D341Med (cell line): ENCODE measurements at regions not wholly inside any gene's neighbourhood (a gene's known extent, or its start where the extent isn't known, plus 50 kb on each side); places are given as distances from the start of the nearest gene placed in this dataset.

Source experiments
- DNase-seq: peaks from one replicate; pipeline ENCODE4 v3.0.0; 2012; ENCODE audit warnings: low spot score

DNA sequence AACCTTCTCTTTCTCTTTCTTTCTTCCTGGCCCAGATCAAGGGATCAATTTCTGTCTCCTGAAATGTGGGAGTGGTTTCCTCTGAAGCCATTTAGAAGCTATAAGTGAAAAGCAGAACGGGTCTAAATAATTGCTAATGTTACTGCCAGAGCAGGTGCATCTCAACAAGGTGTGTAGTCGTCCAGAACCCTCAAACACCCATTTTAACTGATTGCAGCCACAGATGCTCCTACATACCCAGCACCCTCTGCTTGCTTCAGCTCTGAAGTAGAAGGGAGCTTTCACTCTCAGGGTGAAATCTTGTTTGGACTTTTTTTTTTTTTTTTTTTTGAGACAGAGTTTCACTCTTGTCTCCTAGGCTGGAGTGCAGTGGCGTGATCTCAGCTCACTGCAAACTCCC lies 592.1 kb upstream of the ARID1B start:
- no peak for DNase-seq

DNA sequence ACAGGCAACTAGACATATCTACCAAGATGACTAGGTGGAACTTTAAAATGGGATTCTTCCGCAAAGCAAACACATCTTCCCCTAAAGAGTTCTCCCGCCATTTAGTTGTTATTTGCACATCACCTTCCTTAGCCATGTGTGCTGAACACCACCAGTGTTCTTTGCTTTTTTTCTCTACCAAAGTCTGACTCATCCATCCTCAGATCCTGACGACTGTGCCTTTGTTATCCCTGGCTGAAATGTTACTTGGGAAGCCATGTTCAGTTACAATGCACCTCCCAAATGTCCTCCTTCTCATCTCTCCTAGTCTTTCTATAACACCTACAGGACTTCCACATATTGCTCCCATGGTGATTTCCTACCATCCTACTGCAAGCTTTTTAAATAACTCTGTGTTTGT lies 593.5 kb upstream of the ARID1B start:
- DNase-seq: no peak

DNA sequence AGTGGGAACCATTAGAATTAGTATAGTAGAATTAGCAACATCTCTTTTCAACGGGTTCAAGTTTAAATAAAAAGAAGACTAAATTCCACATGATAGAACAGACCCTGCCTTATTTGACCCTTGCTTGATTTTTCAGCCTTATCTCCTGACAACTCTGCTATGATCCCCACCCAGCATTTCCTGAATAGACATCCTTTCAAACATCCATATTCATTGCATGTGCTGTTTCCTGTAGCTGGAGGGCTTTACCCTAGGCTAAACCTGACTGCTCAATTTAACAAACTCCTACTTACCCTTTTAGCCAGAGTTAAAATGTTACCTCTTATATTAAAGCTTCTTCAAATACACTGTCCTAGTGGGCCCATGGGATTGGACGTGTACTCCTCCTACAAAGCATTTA lies 594.8 kb upstream of the ARID1B start:
- no peak for DNase-seq

DNA sequence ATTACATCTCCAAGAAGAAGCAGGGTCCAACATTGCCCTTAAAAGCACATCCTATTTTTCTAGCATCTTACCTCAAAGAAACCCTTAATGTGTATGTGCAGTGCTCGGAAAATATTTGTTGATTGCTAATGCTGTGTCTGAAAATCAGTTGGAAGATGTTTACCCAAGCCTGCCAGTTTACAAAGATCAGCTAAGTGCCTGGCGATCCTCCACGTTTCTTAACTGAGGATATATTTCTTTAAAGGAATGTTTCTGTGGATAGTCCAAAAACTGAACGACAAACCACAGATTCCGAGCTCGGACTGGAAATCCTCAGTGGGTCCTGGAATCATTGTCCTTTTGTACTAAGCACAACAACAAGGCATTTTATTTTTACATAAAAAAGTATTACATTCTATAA lies 595.7 kb upstream of the ARID1B start:
- DNase-seq: no peak

DNA sequence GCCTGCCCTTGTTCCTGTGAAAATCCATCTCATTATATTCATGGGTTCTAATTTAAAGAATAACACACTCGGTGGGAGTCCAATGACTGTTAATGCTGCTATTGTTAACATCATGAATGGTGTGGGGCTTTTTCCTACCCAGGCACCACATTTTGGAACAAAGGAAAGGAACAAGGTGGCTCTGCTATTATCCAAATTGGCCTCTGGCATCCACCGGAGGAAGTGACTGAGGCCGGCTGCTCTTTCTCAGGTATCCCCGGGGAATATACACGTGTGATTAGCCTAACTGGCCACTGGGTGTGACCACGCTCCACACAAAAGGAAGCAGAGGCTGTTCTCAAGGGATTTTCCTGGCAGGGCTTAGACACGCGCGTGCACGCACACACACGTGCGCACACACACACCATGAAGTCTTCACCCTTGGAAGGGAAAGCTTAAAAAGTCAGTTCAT lies 601.2 kb upstream of the ARID1B start:
- peak; percentile 46 for DNase-seq

DNA sequence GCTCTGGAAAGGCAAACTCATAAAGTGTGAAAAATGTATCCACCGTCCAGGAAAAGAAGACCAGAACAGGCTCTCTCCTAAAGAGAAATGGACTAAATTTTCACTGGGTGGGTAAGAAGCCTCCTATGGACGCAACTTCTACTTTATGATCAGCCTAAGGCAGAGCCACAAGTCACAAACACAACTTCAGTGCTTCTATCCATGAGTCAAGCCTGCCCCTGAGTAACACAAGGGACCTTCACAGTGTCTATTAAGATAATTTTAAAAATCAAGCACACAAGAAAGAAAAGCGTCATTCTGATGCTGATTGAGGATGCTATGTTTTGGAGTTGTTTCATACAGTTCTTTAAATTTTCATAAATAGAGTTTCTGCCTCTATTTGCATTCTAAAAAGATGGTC lies 601.7 kb upstream of the ARID1B start:
- no peak for DNase-seq

DNA sequence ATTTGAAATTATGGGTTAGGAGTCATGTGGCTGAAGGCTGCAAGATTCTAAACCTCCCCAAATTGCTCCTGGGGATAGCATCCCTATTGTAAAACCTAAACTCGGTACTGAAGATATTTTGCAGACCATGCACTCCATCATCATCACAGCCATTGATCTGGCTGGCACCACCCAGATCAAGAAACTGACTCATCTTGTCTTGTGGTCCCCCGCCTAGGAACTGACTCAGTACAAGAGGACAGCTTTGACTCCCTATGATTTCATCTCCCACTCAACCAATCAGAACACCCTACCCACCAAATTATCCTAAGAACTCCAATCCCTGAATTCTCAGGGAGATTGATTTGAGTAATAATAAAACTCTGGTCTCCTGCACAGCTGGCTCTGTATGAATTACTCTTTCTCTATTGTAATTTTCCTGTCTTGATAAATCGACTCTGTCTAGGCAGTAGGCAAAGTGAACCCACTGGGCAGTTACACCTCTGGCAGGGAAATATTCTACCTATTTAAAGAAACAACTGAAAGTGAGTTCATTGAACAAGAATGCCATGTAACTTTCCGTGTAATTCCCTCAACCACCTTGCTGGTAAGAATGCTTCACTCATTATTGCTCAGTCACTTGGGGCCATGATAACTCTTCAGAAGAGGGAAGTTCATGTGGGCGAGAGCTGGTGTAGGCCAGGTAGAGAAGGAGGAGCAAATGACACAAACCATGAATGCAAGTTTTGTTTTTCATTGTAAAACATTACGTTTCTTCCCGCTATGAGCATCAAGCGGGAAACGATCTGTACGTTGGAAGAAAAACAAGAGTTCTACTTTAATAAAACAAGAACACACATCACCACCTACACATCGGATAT lies 602.9 kb upstream of the ARID1B start:
- no peak for DNase-seq

DNA sequence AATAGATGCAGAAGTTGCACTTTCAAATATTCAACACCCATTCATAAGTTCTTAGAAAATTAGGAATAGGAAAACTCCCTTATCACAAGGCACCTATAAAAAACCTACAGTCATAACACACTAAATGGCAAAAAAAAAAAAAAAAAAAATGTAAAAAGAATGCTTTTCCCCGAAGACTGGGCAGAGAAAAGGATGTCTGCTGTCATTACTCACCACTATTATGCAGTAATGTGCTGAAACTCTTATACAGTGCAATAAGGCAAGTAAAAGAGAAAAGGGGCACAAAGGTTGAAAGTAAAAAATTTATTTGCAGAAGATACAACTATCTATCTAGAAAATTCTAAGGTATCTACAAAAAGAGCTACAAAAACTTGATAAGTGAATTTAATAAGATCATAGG lies 607.8 kb upstream of the ARID1B start:
- no peak for DNase-seq

DNA sequence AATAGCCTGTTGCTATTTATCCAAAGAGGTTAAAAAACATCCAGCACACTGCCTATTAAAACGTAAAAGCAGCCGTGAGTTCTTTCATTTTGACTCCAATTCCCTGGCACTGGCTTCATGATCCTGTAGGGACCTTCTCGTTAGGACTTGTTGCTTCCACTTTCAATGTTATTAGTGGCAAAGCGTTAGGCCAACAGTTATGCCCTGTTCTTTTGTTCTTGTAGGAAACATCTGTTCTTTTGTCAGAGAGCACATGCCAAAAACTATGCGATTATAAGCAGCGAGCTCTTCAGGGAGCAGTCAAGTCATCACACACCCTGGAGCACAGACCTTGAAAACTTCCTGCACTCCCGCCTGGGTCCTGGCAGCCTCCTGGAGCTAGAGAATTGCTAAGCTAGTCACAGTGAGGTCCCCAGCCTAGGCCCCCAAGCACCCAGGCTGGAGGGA lies 609.5 kb upstream of the ARID1B start:
- DNase-seq: no peak

DNA sequence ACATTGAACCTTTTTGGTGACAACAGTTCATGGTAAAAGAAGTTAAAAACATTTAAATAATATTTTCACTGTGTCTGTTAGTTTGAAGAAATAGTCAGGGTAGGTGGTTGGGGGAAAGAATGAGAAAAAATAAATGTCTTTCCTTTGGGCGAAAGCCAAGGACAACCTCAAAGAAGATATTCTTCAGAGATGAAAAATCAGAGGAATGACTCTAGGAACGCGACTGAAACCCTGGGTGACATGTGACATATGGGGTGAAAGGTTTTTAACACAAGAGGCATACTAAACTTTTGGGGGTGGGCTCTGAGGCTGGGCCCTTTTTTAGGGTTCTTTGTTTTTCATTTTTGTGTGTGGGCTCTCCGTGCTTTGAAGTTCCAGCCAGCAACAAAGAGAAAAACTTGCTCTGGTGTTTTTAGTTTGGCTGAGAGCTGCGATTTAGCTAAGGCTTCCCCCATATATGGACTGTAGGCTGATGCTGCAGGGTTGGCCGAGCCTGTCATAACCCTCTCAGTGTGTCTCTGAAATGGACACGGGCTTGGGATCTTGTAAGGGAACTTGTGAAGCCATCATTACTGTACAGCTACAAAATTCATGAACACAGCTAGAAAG lies 610.1 kb upstream of the ARID1B start:
- DNase-seq: no peak

DNA sequence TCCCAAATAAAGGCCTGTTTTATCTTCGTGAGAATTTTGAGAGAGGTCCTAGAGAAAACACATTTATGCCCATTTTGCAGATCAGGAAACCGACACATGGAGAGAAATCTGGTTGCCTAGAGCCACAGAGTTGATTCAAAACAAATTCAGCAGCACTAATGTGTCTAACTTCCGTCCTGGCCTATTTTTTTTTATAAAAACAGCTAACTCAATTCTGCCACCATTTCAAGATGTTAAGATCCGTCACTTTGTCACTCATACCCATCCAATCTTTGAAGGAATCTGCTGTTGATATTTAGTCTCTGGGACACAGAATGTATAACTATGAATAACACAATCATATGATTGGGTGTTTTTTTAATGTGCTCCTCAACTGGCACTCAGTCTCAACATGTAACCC lies 611.1 kb upstream of the ARID1B start:
- DNase-seq: no peak

DNA sequence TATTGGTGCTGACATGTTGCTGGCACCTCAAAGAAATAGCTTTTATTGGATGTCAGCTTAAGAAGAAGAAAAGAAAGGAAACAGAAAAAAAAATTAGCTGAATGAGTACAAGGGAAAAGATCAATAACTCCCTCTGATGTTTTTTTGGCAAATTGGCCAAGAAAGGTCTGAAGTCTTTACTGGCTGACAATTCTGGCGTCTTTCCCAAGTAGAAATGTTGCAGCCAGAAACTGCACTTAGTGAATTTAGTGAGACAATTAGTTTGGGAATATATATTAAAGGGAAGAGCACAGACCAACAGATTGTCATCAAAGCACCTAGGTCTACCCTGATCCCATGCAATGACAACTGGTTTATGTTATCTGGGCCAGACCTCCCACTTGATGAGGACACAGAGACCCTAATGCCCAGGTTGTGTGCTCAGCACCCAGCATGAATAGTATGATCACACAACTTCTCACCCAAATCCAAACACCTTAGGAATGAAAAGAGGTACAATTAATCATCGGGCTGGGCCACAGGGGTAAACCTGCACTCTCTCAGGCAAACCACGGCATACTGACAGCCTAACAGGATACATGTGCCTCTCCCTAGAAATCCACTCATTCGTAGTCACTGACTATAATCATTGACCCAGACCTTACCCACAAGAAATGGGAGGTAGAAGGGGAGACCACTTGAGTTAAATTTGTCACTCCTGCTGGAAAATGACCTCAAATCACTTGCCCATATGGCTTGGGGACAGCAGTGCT lies 612.3 kb upstream of the ARID1B start:
- DNase-seq: no peak

DNA sequence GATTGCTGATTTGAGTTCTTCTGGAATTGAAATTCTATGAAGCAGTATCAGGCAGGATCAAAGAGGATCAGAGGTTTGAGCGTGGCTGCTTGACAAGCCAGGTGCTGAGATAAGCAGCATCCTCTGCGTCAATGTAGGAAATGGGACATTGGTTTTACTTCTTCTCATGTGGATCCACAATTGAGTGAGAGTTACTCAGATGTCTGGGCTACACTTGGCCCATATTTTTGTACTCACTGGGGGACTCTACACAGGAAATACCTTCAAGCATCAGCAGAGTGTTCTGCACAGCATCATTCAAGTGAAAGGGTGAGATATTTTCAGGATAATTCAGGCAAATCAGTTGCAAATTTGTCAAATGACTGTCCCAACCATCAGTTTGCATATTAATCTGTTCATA lies 613.9 kb upstream of the ARID1B start:
- no peak for DNase-seq

DNA sequence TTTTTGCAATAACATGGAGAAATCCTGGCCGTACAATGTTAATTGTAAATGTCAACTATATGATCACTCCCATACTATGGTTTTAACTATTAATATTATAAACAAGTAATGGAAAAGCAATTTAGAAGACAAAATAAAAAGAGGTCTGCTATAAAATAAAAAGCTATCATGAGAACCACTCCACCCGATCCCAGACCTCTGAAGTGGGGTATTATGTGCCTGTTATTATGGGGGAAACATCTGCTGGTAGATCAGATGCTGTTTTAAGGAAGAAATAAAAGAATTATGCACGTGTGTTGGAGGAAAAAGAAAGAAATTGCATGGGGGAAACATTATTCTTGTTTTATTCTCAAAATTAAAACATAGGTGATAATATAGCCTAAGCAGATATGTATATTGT lies 615.7 kb upstream of the ARID1B start:
- DNase-seq: no peak

DNA sequence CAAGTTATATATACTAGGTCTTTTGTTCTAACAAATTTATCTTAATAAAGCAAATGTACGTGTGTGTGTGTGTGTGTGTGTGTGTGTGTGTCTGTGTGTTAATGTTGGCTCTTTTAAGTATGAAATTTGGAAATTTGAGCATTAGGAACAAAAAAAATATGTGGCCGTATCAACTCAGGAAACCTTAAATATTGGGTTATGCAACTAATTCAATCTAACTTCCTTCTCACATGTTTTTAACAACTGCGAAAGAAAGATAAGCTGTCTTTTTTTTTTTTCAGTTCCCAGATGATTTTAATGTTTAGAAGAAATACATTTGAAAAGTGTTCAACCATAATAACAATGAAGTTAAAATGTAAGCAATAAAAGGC lies 616.4 kb upstream of the ARID1B start:
- DNase-seq: no peak

DNA sequence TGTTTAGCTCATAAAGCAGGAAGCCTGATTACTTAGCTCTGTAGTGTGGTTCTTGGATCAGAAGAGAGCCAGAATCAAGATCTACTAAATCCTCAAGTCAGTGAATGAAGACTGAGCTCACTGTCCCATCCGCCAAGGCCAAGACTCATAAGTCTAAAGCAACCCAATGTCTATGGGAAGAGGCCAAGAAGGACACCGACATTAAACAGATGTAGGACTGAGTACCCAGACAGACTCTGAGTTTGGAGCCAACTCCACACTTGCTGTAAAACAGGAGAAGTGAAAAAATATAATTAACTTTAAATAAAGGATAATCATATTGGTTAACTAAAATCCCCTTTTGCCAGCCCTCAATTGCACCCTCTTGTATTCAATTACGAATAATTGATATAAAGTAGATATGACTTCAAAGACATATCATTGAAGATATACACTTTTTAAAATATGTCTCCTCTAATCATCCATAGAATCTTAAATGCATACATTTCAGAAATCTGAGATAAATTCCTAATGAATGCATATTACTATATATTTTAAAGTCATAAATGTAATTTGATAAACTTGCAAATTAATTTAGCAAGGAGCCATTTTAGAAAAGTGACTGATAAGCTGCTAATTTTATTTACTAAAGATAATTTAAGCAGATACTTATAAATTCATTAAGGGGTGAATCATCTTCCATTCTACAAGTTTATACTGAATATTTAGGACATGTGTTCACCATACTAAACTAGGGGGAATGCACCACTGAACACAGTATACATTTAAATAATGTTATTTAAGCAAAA lies 617.0 kb upstream of the ARID1B start:
- no peak for DNase-seq

DNA sequence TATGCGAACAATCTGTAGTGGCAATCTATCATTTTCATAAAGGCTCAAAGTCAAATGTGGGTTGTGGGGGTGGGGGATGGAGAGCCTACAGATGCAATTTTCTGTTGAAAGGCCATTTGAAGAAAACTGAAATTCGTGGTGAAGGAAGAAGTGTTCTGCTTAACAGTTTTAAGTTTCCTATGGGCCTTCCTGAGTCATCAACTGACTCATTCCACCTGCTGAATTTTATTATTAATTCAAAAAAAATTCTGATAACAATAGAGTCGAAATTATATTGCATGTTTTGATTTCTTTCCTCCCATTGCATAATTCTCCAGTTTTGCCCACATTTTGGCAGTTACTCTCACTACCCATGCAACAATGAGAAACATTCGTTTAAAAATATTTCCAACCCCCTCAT lies 622.3 kb upstream of the ARID1B start:
- no peak for DNase-seq

DNA sequence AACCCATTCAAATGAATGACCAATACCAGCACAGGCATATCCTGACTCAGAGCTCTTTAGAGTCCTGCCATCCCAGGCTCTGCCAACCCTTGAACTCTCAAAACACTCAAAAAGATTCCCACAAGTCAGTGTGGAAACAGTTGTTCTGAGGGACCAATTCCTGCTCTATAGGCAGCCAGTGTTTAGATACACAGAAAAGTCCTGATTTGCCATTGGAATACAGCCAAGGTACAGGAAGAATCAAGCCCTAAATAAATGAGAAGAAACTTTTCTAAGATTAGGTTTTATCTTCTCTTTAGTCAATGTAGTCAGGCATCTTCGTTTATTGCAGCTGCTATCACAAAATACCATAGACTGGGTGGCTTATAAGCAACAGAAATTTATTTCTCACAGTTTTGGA lies 626.8 kb upstream of the ARID1B start:
- no peak for DNase-seq

DNA sequence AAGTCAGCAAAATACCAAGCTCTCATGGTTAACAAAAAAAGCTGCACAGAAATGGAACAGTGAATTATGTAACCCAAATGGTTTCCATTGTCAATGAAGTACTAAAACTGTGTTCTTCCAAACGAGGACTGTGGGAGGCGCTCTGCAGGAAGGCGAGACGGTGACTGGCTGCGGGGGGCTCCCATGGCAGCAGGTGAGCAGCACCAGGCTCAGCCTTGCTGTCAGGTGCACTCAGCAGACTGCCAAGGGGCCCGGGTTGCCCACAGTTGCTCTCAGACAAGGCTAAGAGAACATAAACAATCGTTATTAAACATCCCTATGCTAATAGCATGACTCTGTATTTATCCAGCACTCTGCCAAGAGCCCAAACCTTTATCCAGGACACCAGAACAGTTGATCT lies 630.3 kb upstream of the ARID1B start:
- DNase-seq: no peak

DNA sequence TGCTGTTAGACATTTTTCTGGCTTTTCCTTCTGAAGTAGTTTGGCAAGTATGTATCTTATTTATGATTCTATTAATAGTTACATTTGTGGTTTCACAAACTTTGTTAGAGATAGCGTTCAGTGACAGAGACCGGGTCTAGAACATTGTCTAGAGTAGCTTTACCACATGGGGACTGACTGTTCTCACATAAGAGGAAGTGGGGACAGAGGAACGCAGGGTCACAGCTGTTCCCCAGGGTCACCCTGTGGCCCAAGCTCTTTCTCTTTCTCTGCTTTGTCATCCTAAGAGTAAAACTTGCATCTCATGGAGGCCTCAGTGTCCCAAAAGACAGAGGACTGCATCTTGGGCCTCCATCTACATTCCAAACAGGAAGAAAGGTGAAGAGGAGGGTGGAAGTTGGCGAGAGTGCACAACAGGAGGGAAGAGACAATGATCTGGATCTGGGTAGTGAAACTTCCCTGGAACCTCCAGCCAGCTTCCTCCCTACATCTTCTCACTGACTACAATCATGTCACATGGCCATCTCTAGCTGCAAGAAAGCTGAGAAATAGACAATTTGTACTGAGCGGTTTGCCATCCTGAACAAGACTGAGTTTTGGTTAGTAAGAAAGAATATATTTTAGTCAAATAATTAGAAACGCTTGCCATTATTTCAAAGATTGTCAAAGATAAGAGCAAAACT lies 645.8 kb upstream of the ARID1B start:
- DNase-seq: no peak

DNA sequence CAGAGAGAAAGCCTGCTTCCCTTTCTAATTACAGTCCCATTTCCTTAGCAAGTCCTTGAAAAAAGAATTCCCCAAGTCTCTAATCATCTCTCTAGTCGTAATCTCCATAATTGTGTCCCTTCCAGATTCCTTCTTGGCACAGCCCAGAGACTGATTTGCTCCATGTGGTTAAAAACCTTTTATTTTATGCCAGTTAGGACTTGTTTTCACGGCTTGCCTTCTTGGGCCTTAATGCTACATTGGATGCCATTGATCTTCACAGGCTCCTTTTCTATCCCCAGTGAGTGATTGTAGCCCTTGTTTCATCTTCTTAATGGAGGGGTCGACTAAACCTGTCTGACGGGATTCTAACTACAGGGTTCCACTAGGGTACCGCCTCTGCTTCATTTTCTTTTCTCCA lies 650.6 kb upstream of the ARID1B start:
- DNase-seq: no peak

DNA sequence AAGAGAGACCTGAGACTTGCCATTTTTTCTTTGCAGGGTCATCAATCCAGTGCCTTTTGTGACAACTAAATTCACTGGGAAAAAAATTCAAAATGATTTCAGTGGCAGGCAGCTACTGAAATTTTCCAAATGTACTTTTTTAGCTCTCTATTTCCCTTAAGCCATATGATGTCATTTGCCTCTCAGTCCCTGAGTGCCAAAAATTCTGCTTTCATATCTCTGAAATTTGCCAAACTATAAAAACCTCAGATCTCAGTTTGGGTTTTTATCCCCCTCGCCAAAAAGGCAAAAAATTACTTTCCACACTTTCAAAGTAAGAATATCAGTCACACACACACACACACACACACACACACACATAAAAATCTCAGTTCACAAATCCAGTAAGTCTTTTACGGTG lies 651.3 kb upstream of the ARID1B start:
- DNase-seq: no peak
